Smooth muscle cell (in vitro differentiated cells): ENCODE measurements at regions not wholly inside any gene's neighbourhood (a gene's known extent, or its start where the extent isn't known, plus 50 kb on each side); places are given as distances from the start of the nearest gene placed in this dataset.

ENCODE experiments used
- DNase-seq: peaks from one replicate; lab custom pipeline; 2025; ENCODE audit not compliant: unreplicated experiment; lab: John Stamatoyannopoulos, UW
- H2AFZ ChIP-seq: fragments of 200-600 bp; sonication (generic); 2 replicates; pipeline ENCODE4 v1.6.0; 2016; ENCODE audit warnings: antibody characterized with exemption, low read depth, mild to moderate bottlenecking
- H3F3A ChIP-seq: fragments of 200-600 bp; sonication (generic); 2 replicates; pipeline ENCODE4 v1.6.0; 2017; ENCODE audit warnings: antibody characterized with exemption, low read depth
- H3K27ac ChIP-seq: fragments of 200-600 bp; sonication (generic); 2 replicates; pipeline ENCODE4 v1.5.1; 2016; ENCODE audit warnings: low read depth, mild to moderate bottlenecking
- H3K27me3 ChIP-seq: fragments of 200-600 bp; sonication (generic); 2 replicates; pipeline ENCODE4 v1.6.1; 2016; ENCODE audit warnings: low read depth, mild to moderate bottlenecking
- H3K36me3 ChIP-seq: fragments of 200-600 bp; sonication (generic); 2 replicates; pipeline ENCODE4 v1.5.1; 2016; ENCODE audit warnings: low read depth
- H3K4me1 ChIP-seq: fragments of 200-600 bp; sonication (generic); 2 replicates; pipeline ENCODE4 v1.5.1; 2016; ENCODE audit warnings: low read depth
- H3K4me2 ChIP-seq: fragments of 200-600 bp; sonication (generic); 2 replicates; pipeline ENCODE4 v1.6.0; 2016; ENCODE audit warnings: mild to moderate bottlenecking
- H3K4me3 ChIP-seq: fragments of 200-600 bp; sonication (generic); 2 replicates; pipeline ENCODE4 v1.5.1; 2016; ENCODE audit warnings: mild to moderate bottlenecking
- H3K79me2 ChIP-seq: fragments of 200-600 bp; sonication (generic); 2 replicates; pipeline ENCODE4 v1.6.0; 2016; ENCODE audit warnings: low read depth, mild to moderate bottlenecking
- H3K9ac ChIP-seq: fragments of 200-600 bp; sonication (generic); 2 replicates; pipeline ENCODE4 v1.6.0; 2016; ENCODE audit warnings: low read depth
- H3K9me3 ChIP-seq: fragments of 200-600 bp; sonication (generic); replicated peaks from 2 replicates; pipeline ENCODE4 v1.5.1; 2016; ENCODE audit warnings: low read depth
- H4K20me1 ChIP-seq: fragments of 200-600 bp; sonication (generic); 2 replicates; pipeline ENCODE4 v1.6.0; 2016; ENCODE audit warnings: low read depth
- CTCF ChIP-seq: fragments of 200-600 bp; sonication (generic); IDR thresholded peaks from 2 replicates; pipeline ENCODE4 v1.5.1; 2017; ENCODE audit warnings: borderline replicate concordance, mild to moderate bottlenecking, antibody characterized with exemption; ENCODE audit not compliant: insufficient read depth, poor library complexity, severe bottlenecking
- WGBS: methylation state at CpG from one replicate; pipeline ENCODE4 v1.1.7; 2016; ENCODE audit warnings: low lambda C conversion rate; 5-methylcytosine and 5-hydroxymethylcytosine counted together

GRCh38 chr13:73212482-73212881, 153.7 kb downstream of the KLF5 start:
- no peaks in the 10 kb centered on the region for H3K27me3 ChIP-seq
- no peaks in the 10 kb centered on the region for H3K4me1 ChIP-seq
- H3F3A ChIP-seq = no peaks in the 10 kb centered on the region
- no peak overlapping the region for H3K27ac ChIP-seq
- H3K4me3 ChIP-seq = no peak overlapping the region
- H4K20me1 ChIP-seq = no peaks in the 10 kb centered on the region
- H3K36me3 ChIP-seq = no peaks in the 10 kb centered on the region
- H2AFZ ChIP-seq = no peak overlapping the region
- DNase-seq = no peak
- H3K9ac ChIP-seq = no peak overlapping the region
- no peaks in the 10 kb centered on the region for H3K79me2 ChIP-seq
- no peak overlapping the region for H3K4me2 ChIP-seq
- WGBS = 89% methylated on average over 3 of the region's 3 CpGs
- no peak for TF ChIP-seq CTCF
- no peaks in the 10 kb centered on the region for H3K9me3 ChIP-seq

- no peak overlapping the region for H3K27ac ChIP-seq
- no peaks in the 10 kb centered on the region for H3K27me3 ChIP-seq
- TF ChIP-seq CTCF = no peak
- no peak overlapping the region for H3K4me3 ChIP-seq
- no peaks in the 10 kb centered on the region for H3K9me3 ChIP-seq
- no peak overlapping the region for H3K4me2 ChIP-seq
- H3K4me1 ChIP-seq = no peaks in the 10 kb centered on the region
- no peaks in the 10 kb centered on the region for H4K20me1 ChIP-seq
- H2AFZ ChIP-seq = no peak overlapping the region
- H3K36me3 ChIP-seq = no peaks in the 10 kb centered on the region
- 71% methylated on average over 6 of the region's 6 CpGs for WGBS
- no peaks in the 10 kb centered on the region for H3F3A ChIP-seq
- no peak overlapping the region for H3K9ac ChIP-seq
- DNase-seq = no peak
- H3K79me2 ChIP-seq = no peaks in the 10 kb centered on the region
Observed at GRCh38 chr13:73210218-73210883, 151.5 kb downstream of the KLF5 start.

GRCh38 chr13:73204952-73205351, 146.1 kb downstream of the KLF5 start:
- no peak for TF ChIP-seq CTCF
- Histone ChIP-seq H3K36me3 (no peaks in the 10 kb centered on the region), H3K27ac (no peak overlapping the region), H3K4me2 (no peak overlapping the region), H3K4me1 (no peaks in the 10 kb centered on the region), H3K4me3 (no peak overlapping the region), H3K79me2 (no peaks in the 10 kb centered on the region), H4K20me1 (no peaks in the 10 kb centered on the region), H3K9me3 (no peaks in the 10 kb centered on the region), H3K9ac (no peak overlapping the region), H2AFZ (no peak overlapping the region), H3K27me3 (no peaks in the 10 kb centered on the region), H3F3A (no peaks in the 10 kb centered on the region)
- no peak for DNase-seq
- 86% methylated on average over 5 of the region's 5 CpGs for WGBS

GRCh38 chr13:73201626-73202025, 142.8 kb downstream of the KLF5 start:
- Histone ChIP-seq H3K4me2 (no peak overlapping the region), H3K9ac (no peak overlapping the region), H3K27me3 (no peaks in the 10 kb centered on the region), H4K20me1 (no peaks in the 10 kb centered on the region), H2AFZ (no peak overlapping the region), H3K79me2 (no peaks in the 10 kb centered on the region), H3K36me3 (no peaks in the 10 kb centered on the region), H3K4me3 (no peak overlapping the region), H3K27ac (no peak overlapping the region), H3K9me3 (no peaks in the 10 kb centered on the region), H3K4me1 (no peaks in the 10 kb centered on the region), H3F3A (no peaks in the 10 kb centered on the region)
- WGBS = 95% methylated on average over 2 of the region's 2 CpGs
- no peak for DNase-seq
- TF ChIP-seq CTCF = no peak
